GM23338 (cell line): ENCODE measurements at regions not wholly inside any gene's neighbourhood (a gene's known extent, or its start where the extent isn't known, plus 50 kb on each side); places are given as distances from the start of the nearest gene placed in this dataset.

ENCODE experiments used
- CREB1 ChIP-seq: fragments of 250-450 bp; sonication (Bioruptor Pico); IDR thresholded peaks from 2 replicates; pipeline ENCODE4 v1.5.0; 2020; ENCODE audit warnings: low read depth, mild to moderate bottlenecking, moderate library complexity
- EZH2 ChIP-seq: fragments of 200-600 bp; sonication (generic); IDR thresholded peaks from one replicate; pipeline ENCODE4 v1.8.0; 2017; ENCODE audit warnings: antibody characterized with exemption, mild to moderate bottlenecking, low read depth; ENCODE audit not compliant: unreplicated experiment
- EZH2phosphoT487 ChIP-seq: fragments of 200-600 bp; sonication (generic); IDR thresholded peaks from one replicate; pipeline ENCODE4 v1.8.1; 2018; ENCODE audit warnings: antibody characterized with exemption; ENCODE audit not compliant: unreplicated experiment
- POLR2AphosphoS5 ChIP-seq: IDR thresholded peaks from 2 replicates; pipeline ENCODE4 v1.6.1; 2016; ENCODE audit warnings: antibody characterized with exemption, low read depth
- ZNF114 ChIP-seq: fragments of 250-450 bp; sonication (Bioruptor Pico); IDR thresholded peaks from 2 replicates; pipeline ENCODE4 v1.5.0; 2020; ENCODE audit warnings: mild to moderate bottlenecking, moderate library complexity
- TF ChIP-seq, protein P1 (sequence below), 2 experiments: fragments of 200-600 bp in 1 of 2; sonication (generic) in 1 of 2; conservative IDR thresholded peaks; 2 replicates each; pipeline versions ENCODE4 v1.5.1 to v1.6.1; 2016 to 2017; ENCODE audit warnings: antibody characterized with exemption in 2 of 2, low read depth in 2 of 2, mild to moderate bottlenecking in 2 of 2, moderate library complexity in 1 of 2
- TF ChIP-seq, protein P2 (sequence below): IDR thresholded peaks from 2 replicates; pipeline ENCODE4 v1.6.1; 2016; ENCODE audit warnings: antibody characterized with exemption

DNA sequence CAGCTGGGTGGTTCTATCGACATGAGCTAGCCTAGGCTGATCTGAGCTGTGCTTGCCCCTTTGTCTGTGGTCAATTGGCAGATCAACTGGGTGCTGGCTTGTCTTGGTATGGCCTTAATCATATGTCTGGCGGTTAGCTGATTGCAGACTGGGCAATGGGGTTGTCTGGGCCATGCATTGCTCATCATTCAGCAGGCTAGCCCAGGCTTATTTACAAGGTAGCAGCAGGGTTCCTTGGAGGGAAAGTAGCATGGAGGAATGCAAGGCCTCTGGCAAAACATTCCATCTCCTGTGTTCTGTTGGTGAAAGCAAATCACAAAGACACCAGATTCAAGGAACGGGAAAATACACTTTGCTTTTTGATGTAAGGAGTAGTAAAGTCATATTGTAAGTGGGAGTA, 84.0 kb upstream of the IVNS1ABP start:
- TF ChIP-seq, protein P1, sequence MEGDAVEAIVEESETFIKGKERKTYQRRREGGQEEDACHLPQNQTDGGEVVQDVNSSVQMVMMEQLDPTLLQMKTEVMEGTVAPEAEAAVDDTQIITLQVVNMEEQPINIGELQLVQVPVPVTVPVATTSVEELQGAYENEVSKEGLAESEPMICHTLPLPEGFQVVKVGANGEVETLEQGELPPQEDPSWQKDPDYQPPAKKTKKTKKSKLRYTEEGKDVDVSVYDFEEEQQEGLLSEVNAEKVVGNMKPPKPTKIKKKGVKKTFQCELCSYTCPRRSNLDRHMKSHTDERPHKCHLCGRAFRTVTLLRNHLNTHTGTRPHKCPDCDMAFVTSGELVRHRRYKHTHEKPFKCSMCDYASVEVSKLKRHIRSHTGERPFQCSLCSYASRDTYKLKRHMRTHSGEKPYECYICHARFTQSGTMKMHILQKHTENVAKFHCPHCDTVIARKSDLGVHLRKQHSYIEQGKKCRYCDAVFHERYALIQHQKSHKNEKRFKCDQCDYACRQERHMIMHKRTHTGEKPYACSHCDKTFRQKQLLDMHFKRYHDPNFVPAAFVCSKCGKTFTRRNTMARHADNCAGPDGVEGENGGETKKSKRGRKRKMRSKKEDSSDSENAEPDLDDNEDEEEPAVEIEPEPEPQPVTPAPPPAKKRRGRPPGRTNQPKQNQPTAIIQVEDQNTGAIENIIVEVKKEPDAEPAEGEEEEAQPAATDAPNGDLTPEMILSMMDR (conservative IDR thresholded peaks at IDR 0.05; ENCODE audit: low read depth in 2 of 2), result no peak
- TF ChIP-seq EZH2, result no peak
- TF ChIP-seq, protein P2, sequence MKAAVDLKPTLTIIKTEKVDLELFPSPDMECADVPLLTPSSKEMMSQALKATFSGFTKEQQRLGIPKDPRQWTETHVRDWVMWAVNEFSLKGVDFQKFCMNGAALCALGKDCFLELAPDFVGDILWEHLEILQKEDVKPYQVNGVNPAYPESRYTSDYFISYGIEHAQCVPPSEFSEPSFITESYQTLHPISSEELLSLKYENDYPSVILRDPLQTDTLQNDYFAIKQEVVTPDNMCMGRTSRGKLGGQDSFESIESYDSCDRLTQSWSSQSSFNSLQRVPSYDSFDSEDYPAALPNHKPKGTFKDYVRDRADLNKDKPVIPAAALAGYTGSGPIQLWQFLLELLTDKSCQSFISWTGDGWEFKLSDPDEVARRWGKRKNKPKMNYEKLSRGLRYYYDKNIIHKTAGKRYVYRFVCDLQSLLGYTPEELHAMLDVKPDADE, result no peak
- no peak for TF ChIP-seq CREB1 (CRISPR knock-in tag)
- no peak for TF ChIP-seq EZH2phosphoT487
- TF ChIP-seq POLR2AphosphoS5, result no peak
- no peak for TF ChIP-seq ZNF114 (CRISPR knock-in tag)
